Hepatocyte (in vitro differentiated cells): ENCODE measurements at regions not wholly inside any gene's neighbourhood (a gene's known extent, or its start where the extent isn't known, plus 50 kb on each side); places are given as distances from the start of the nearest gene placed in this dataset.

Experiments
- CTCF ChIP-seq: fragments of 200-600 bp; sonication (generic); IDR thresholded peaks from 2 replicates; pipeline ENCODE4 v1.5.1; 2016; ENCODE audit warnings: antibody characterized with exemption, mild to moderate bottlenecking; ENCODE audit not compliant: poor library complexity
- EZH2phosphoT487 ChIP-seq: fragments of 200-600 bp; sonication (generic); IDR thresholded peaks from one replicate; pipeline ENCODE4 v1.6.1; 2018; ENCODE audit warnings: antibody characterized with exemption, mild to moderate bottlenecking, low read depth, moderate library complexity; ENCODE audit not compliant: unreplicated experiment, severe bottlenecking

- no peak for TF ChIP-seq CTCF
- no peak for TF ChIP-seq EZH2phosphoT487
Measured at GRCh38 chr15:69537901-69538300, 85.3 kb downstream of the RPLP1 start.
